Endothelial cell of hepatic sinusoid (primary cell): ENCODE measurements at regions not wholly inside any gene's neighbourhood (a gene's known extent, or its start where the extent isn't known, plus 50 kb on each side); places are given as distances from the start of the nearest gene placed in this dataset.
"Not testable (repeated sequence)": the region's sequence is repeated elsewhere in the genome, so short reads cannot be mapped to it uniquely, and the experiment has no call there.

Source experiments
- in situ Hi-C: cut with HindIII; loops from 2 replicates; pipeline ENCODE4 v1.10.0; 2017; ENCODE audit warnings: low sequenced_read_pairs

GRCh38 chr3:80770106-80771074, 991.1 kb downstream of the GBE1 start:
- in situ Hi-C loops: no loop called here

- in situ Hi-C loops: no loop called here
Measured at GRCh38 chr3:80769683-80770082, 991.8 kb downstream of the GBE1 start.

DNA sequence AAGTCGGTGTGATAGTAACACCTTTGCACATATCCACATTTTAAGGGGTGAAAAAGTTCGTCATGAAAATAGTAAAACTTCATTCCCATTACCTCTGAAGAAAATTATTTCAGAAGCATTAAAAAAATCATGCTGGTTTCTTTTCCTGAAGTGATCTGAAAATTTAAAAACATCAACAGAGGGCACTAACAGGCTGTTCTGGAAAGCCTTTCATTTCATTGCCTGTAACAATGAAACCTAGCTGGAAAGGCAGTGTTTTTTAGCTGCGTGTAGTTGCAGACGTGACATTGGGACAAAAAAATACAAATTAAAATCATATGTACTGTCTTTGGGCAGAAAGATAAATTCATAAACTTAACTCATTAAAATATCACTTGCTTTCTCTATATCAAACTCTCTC, 993.8 kb downstream of the GBE1 start:
- in situ Hi-C loops: no loop called here

DNA sequence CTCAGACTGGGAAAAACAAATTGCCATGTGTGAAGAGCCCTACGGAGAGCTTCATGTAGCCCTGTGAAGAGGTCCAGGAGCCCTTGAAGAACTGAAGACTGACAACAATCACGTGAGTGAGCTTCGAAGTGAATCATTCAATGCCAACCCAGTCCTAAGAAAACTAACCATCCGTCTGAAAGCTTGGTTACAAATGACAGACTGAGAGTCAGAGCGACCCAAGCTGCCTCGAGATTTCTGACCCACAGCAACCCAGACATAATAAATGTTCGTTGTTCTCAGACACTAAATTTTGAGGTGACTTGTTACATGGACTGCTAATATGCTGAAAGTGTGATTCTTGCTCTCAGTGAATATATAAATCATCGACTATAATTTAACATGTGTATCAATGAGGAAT, 987.2 kb upstream of the ROBO1 start:
- in situ Hi-C loops: no loop called here

DNA sequence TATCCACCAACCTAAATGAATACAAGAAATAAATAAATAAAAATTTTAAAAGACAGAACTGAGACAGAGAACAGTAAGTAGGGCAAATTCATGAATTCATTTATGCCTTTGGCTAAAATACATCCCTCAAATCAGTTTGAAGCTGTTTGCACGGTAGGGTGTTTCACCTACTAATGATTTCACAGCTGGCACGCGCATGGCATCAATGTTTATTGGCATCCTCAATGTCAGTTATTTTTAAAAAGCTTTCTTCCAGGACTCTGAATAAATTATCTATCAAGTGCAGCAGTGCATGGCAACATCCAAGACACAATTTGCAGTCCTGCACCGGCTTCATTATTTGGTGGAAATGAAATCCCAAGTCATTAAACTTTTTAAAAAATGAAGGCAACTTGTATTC, 985.2 kb upstream of the ROBO1 start:
- in situ Hi-C loops: no loop called here

DNA sequence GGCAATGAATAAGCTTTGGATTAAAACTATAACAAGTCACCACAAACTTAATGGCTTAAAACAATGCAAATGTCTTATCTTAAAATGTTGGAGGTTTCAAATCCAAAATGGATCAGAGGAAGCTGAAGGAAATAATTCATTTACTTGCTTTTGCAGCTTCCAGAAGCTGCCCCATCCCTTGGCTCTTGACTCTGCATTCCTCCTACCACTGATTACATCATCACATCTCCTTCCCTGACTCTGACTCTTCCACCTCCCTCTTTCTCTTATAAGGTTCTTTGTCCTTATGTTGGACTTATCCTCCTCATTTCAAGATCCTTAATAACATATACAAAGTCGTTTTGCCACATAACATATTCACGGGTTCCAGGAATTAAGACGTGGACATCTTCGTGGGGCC, 982.8 kb upstream of the ROBO1 start:
- in situ Hi-C loops: no loop called here

DNA sequence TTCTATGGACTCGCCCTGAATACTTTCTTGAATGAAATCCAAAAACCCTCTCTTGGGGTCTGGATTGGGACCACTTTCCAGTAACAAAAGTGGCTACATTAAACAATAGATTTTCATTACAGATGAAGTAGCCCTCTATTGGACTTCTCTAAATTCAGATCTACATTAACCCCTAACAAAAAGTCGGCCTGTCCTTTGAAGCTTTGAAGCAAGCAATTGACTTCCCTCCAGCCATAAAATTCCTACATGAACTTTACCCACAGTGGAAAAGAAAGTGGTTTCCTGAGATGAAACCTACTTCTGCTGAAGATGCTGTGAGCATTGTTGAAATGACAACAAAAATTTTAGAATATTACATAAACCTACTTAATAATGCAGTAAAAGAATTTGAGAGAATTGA, 967.1 kb upstream of the ROBO1 start:
- in situ Hi-C loops: no loop called here

- in situ Hi-C loops: no loop called here
Measured at GRCh38 chr3:80734483-80734882, 966.7 kb upstream of the ROBO1 start.

DNA sequence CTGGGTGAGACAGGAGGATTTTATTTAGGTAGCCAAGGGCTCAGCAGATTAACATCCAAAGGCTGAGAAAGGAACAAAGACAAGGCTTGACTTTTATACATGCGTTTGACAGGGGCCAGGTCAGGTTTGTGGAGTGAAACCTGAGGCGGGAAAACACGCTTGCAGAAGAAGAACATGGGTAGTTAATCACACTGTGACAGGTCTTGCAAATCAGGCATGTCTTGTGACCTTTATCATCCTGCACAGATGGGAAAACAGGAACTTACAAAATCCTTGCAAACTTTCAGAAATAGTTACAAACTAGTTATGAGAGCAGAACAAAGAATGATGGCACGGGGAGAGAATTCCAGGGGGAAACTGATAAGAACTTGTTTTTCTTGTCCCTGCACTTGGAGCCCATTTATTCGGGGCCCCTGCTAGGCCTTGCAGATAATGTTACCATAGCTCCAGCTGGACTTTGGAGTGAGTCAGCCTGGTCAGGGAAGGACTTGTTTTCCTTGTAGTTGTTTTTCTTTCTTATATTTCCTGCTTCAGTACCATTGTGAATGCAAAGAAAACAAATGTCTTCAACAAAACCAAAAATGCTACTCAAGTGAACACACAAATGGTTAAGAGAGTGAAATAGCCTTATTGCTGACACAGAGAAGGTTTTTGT, 965.9 kb upstream of the ROBO1 start:
- in situ Hi-C loops: no loop called here

- in situ Hi-C loops: not testable (repeated sequence)
Measured at GRCh38 chr3:80727561-80727960, 959.8 kb upstream of the ROBO1 start.

DNA sequence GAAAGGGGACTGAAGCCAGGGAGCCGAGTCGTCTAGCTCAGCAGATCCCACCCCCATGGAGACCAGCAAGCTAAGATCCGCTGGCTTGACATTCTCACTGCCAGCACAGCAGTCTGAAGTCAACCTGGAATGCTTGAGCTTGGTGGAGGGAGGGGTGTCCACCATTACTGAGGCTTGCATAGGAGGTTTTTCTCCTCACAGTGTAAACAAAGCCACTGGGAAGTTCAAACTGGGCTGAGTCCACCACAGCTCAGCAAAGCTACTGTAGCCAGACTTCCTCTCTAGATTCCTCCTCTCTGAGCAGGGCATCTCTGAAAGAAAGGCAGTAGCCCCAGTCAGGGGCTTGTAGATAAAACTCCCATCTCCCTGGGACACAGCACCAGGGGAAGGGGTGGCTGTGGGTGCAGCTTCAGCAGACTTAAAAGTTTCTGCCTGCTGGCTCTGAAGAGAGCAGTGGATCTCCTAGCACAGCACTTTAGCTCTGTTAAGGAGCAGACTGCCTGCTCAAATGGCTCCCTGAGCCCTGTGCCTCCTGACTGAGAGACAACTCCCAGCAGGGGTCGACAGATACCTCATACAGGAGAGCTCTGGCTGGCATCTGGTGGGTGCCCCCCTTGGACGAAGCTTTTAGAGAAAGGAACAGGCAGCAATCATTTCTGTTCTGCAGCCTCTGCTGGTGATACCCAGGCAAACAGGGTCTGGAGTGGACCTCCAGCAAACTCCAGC, 942.0 kb upstream of the ROBO1 start:
- in situ Hi-C loops: not testable (repeated sequence)

GRCh38 chr3:80705290-80705689, 937.5 kb upstream of the ROBO1 start:
- in situ Hi-C loops: no loop called here

DNA sequence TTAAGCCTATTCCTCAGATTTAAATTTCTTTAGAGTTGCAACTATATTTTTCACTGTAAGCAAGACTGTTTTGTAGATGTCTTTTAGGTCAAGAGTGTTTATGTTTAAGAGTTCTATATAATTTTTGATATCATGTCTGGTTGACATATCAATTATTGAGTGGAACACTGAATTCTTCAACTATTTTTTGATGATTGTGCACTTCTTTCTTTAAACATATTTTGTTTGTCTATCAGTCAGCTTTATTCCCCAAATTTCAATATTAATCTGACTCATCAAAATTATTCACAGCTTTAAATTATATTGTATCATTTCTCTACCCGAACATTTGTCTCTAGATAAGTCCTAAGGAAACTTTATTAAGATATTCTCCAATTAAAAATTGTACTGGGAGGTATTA, 933.6 kb upstream of the ROBO1 start:
- in situ Hi-C loops: no loop called here

DNA sequence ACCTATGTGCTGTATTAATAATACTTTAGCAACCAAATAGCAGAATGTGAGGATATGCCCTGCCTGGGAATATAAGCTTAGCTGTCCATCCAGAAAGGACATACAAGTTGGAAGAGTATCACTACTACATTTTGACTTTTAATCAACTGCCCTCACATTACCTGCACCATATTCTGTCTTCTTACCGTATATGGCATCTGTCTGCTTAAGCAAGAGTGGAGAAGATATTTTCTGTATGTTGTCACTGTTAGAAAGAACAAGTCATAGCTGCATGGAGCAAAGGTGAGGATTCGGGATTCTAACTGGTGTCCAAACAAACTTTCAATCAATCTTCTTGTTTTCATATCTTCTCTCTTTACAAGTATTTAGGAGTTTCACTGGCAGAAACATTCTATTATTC, 929.5 kb upstream of the ROBO1 start:
- in situ Hi-C loops: no loop called here

DNA sequence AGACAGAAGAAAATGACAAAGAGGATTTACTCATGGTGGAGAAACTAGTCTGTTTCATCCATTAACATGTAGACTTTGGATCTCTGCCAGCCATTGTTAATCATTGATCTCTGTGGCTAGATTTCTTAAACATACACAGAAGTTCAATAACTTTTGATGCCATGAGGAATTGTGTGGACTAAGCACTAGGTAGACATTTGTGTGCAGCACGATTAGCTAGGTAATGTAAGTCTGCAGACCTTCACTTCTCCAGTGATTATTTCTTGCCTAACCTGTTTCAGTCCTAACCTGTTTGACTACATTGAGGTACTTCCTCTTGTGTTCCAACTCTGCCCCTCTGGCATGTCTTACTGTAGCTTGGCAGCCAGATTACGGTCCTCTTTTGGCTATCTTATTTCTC, 928.5 kb upstream of the ROBO1 start:
- in situ Hi-C loops: no loop called here

DNA sequence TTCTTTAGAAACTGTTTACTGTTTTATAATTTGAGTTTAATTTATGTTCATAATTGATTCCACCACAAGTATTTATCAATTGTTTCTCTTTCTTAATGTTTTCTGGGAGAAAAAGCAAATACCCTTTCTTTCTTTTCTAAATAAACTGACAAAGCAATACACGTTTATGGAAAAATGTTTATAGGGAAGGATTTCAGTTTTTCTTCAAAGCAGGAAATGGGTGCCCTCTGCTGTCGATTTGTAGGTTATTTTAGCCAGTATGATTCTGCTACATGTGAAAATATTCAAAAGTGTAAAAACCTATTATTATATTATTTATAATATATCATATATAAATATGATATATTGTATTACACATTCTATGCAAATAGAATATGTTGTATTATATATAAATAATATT, 921.0 kb upstream of the ROBO1 start:
- in situ Hi-C loops: no loop called here

DNA sequence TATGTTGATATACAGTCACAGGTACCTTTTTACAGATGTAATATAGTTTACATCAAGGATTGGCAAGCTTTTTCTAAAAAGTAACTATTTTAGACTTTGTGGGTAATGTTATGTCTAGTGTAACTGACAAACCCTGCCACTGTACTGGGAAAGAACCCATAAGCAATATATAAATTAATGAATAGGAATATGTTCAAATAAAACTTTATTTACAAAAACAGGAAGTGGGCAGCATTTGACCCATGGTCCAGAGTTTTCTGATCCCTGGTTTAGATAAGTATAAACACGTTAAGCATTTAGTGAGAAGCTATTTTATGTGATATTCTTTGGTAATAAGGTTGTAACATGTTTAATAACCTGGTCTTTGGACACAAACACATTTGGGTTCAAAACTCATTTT, 915.2 kb upstream of the ROBO1 start:
- in situ Hi-C loops: no loop called here

GRCh38 chr3:80682235-80682634, 914.4 kb upstream of the ROBO1 start:
- in situ Hi-C loops: no loop called here

- in situ Hi-C loops: no loop called here
Measured at GRCh38 chr3:80677796-80678195, 910.0 kb upstream of the ROBO1 start.

GRCh38 chr3:80676866-80677265, 909.1 kb upstream of the ROBO1 start:
- in situ Hi-C loops: no loop called here

DNA sequence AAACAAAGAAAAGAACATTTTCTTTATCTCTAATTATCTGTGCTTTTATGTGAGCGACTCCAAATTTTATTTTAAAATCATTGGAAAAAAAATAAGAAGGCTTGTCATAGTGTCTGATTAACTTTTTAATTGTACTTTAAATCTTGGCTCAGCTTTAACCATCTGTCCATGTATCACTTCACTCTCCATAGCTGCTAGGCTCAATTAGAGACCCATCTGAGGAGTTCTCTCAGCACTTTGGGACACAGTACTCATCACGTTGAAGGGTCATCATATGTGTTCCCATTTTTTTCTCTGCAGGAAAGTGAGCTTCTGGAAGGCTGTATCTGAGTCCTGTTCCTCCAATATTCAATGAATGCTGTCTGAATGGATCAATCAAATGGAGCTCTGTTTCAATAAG, 908.5 kb upstream of the ROBO1 start:
- in situ Hi-C loops: no loop called here

GRCh38 chr3:80675790-80676189, 908.0 kb upstream of the ROBO1 start:
- in situ Hi-C loops: no loop called here
